Inflammatory macrophage treated with lipopolysaccharide for 4 hours (primary cell): ENCODE measurements at regions not wholly inside any gene's neighbourhood (a gene's known extent, or its start where the extent isn't known, plus 50 kb on each side); places are given as distances from the start of the nearest gene placed in this dataset.

Experiments
- DNase-seq: peaks from one replicate; pipeline ENCODE4 v3.0.0-alpha.2; 2020

GRCh38 chr19:30083125-30083681 is 141.2 kb downstream of the URI1 start:
- no peak for DNase-seq

- no peak for DNase-seq
These were observed 141.7 kb downstream of the URI1 start for GRCh38 chr19:30083701-30084156.

GRCh38 chr19:30084390-30084819 is 142.4 kb downstream of the URI1 start:
- DNase-seq: no peak

- no peak for DNase-seq
These were observed 143.4 kb downstream of the URI1 start for GRCh38 chr19:30085394-30085793.

GRCh38 chr19:30086220-30086619 is 144.2 kb downstream of the URI1 start:
- DNase-seq: no peak

GRCh38 chr19:30086916-30087315 is 144.9 kb downstream of the URI1 start:
- no peak for DNase-seq

- DNase-seq: no peak
These were observed 145.5 kb downstream of the URI1 start for GRCh38 chr19:30087381-30088138.

GRCh38 chr19:30088567-30088966 is 146.5 kb downstream of the URI1 start:
- no peak for DNase-seq

GRCh38 chr19:30089086-30089665 is 147.1 kb downstream of the URI1 start:
- no peak for DNase-seq

- no peak for DNase-seq
These were observed 148.4 kb downstream of the URI1 start for GRCh38 chr19:30090476-30090875.

GRCh38 chr19:30090963-30091362 is 148.9 kb downstream of the URI1 start:
- DNase-seq: no peak

- DNase-seq: no peak
These were observed 149.4 kb downstream of the URI1 start for GRCh38 chr19:30091456-30091855.

- no peak for DNase-seq
These were observed 149.8 kb downstream of the URI1 start for GRCh38 chr19:30091856-30092255.

- no peak for DNase-seq
These were observed 150.9 kb downstream of the URI1 start for GRCh38 chr19:30092721-30093569.

- no peak for DNase-seq
These were observed 152.1 kb downstream of the URI1 start for GRCh38 chr19:30093966-30094755.

GRCh38 chr19:30094756-30095140 is 152.7 kb downstream of the URI1 start:
- no peak for DNase-seq

GRCh38 chr19:30095171-30095570 is 153.1 kb downstream of the URI1 start:
- DNase-seq: no peak

- DNase-seq: no peak
These were observed 154.7 kb downstream of the URI1 start for GRCh38 chr19:30096596-30097370.

GRCh38 chr19:30097746-30098280 is 155.8 kb downstream of the URI1 start:
- no peak for DNase-seq

- DNase-seq: no peak
These were observed 160.2 kb downstream of the URI1 start for GRCh38 chr19:30102239-30102638.

- no peak for DNase-seq
These were observed 160.6 kb downstream of the URI1 start for GRCh38 chr19:30102666-30103065.
